ENCODE measurements at regions not wholly inside any gene's neighbourhood (a gene's known extent, or its start where the extent isn't known, plus 50 kb on each side); places are given as distances from the start of the nearest gene placed in this dataset.

- TF ChIP-seq ZNF70 (CRISPR knock-in tag; IDR thresholded peaks at IDR 0.05) (no peak), PATZ1 (CRISPR knock-in tag; IDR thresholded peaks at IDR 0.05; ENCODE audit: borderline replicate concordance) (no peak), ZFP30 (CRISPR knock-in tag; IDR thresholded peaks at IDR 0.05) (no peak), SNAI2 (CRISPR knock-in tag; IDR thresholded peaks at IDR 0.05) (no peak), ISL1 (CRISPR knock-in tag; IDR thresholded peaks at IDR 0.05) (no peak)
These were observed 73.4 kb upstream of the C1GALT1 start for GRCh38 chr7:7108931-7109330.
